GM12878 (cell line): ENCODE measurements at regions not wholly inside any gene's neighbourhood (a gene's known extent, or its start where the extent isn't known, plus 50 kb on each side); places are given as distances from the start of the nearest gene placed in this dataset.

Experiments
- ATAC-seq: fragments of 200-7000 bp; cut with Tn5 transposase; 3 replicates; pipeline ENCODE4 v1.9.1; 2020; ENCODE audit warnings: mild to moderate bottlenecking, moderate library complexity
- BruUV-seq: library from RNA; stranded (reverse); fragments of 400-500 nt; replicated peaks from 2 replicates; lab custom pipeline; 2021; lab: Mats Ljungman, UMichigan
- CTCF ChIA-PET: fragments of 300-600 bp; sonication (Branson Sonifier 250); formaldehyde crosslinking; extraction: SDS; loops from one replicate; lab custom pipeline; 2021; ENCODE audit warnings: inconsistent platforms; lab: Yijun Ruan, JAX
- POLR2A ChIA-PET: fragments of 350-600 bp; formaldehyde crosslinking; extraction: SDS; loops from one replicate; lab custom pipeline; 2021; ENCODE audit warnings: inconsistent platforms; lab: Charles Lee
- RAD21 ChIA-PET: fragments of 300-600 bp; sonication (Branson Sonifier 250); formaldehyde crosslinking; loops from one replicate; lab custom pipeline; 2023; ENCODE audit warnings: antibody characterized with exemption; ENCODE audit not compliant: unreplicated experiment; lab: Charles Lee
- SMC1A ChIA-PET: fragments of 300-600 bp; sonication (Branson Sonifier 250); formaldehyde crosslinking; loops from one replicate; lab custom pipeline; 2023; ENCODE audit not compliant: unreplicated experiment, uncharacterized antibody; lab: Charles Lee
- DNase-seq: peaks from one replicate; pipeline ENCODE4 v3.0.0-alpha.2; 2011; ENCODE audit warnings: low read depth, low spot score
- FAIRE-seq: peaks from 3 replicates; lab custom pipeline; 2011; peaks lifted over from hg19 to GRCh38; lab: Jason Lieb, UNC
- H2AFZ ChIP-seq: 2 replicates; pipeline ENCODE4 v1.6.0; 2011; ENCODE audit warnings: low read depth, low read length, control low read depth; ENCODE audit not compliant: control insufficient read depth
- H3K27ac ChIP-seq: 2 replicates; pipeline ENCODE4 v1.5.1; 2011; ENCODE audit warnings: control low read depth; ENCODE audit not compliant: control insufficient read depth, insufficient read depth
- H3K27me3 ChIP-seq, 2 experiments: replicated peaks in 1 of 2; 2 replicates each; pipeline versions ENCODE4 v1.6.0 to v1.6.1; 2011; ENCODE audit warnings: low read length in 1 of 2; ENCODE audit not compliant: control insufficient read depth in 2 of 2, insufficient read depth in 2 of 2
- H3K36me3 ChIP-seq, 2 experiments: 2 replicates each; pipeline ENCODE4 v1.5.1; 2011; ENCODE audit warnings: low read length in 1 of 2; ENCODE audit not compliant: control insufficient read depth in 2 of 2, insufficient read depth in 2 of 2
- H3K4me1 ChIP-seq: 2 replicates; pipeline ENCODE4 v1.6.1; 2011; ENCODE audit warnings: mild to moderate bottlenecking, low read length, moderate library complexity, mixed read lengths; ENCODE audit not compliant: control insufficient read depth, insufficient read depth
- H3K4me2 ChIP-seq: 2 replicates; pipeline ENCODE4 v1.6.0; 2011; ENCODE audit warnings: control low read depth; ENCODE audit not compliant: control insufficient read depth, insufficient read depth
- H3K4me3 ChIP-seq: fragments of 200-600 bp; sonication (generic); 2 replicates; pipeline ENCODE4 v1.5.1; 2016
- H3K79me2 ChIP-seq: 2 replicates; pipeline ENCODE4 v1.6.0; 2011; ENCODE audit warnings: low read length; ENCODE audit not compliant: control insufficient read depth, insufficient read depth
- H3K9ac ChIP-seq: 2 replicates; pipeline ENCODE4 v1.8.0; 2011; ENCODE audit warnings: low read length, control low read depth, mixed read lengths; ENCODE audit not compliant: control insufficient read depth, insufficient read depth
- H3K9me3 ChIP-seq: replicated peaks from 3 replicates; pipeline ENCODE4 v1.5.1; 2011; ENCODE audit warnings: mild to moderate bottlenecking, low read length; ENCODE audit not compliant: control insufficient read depth, insufficient read depth
- H4K20me1 ChIP-seq: 2 replicates; pipeline ENCODE4 v1.6.0; 2011; ENCODE audit not compliant: control insufficient read depth, insufficient read depth
- ATF2 ChIP-seq: IDR thresholded peaks from 2 replicates; pipeline ENCODE4 v1.6.1; 2012; ENCODE audit warnings: low read length, inconsistent platforms
- CEBPZ ChIP-seq: fragments of 150-350 bp; IDR thresholded peaks from 2 replicates; pipeline ENCODE4 v1.6.1; 2016; ENCODE audit warnings: low read depth, low read length
- CHD2 ChIP-seq: IDR thresholded peaks from 2 replicates; pipeline ENCODE4 v1.6.1; 2011; ENCODE audit warnings: low read depth, low read length, improper control_type of control experiment, borderline replicate concordance
- EED ChIP-seq: sonication (generic); IDR thresholded peaks from 2 replicates; pipeline ENCODE4 v1.6.1; 2016; ENCODE audit warnings: antibody characterized with exemption, low read depth
- IRF4 ChIP-seq: IDR thresholded peaks from 2 replicates; pipeline ENCODE4 v1.6.1; 2011; ENCODE audit warnings: low read depth, low read length
- JUNB ChIP-seq: IDR thresholded peaks from 2 replicates; pipeline ENCODE4 v1.6.1; 2016; ENCODE audit warnings: antibody characterized with exemption, mild to moderate bottlenecking
- JUND ChIP-seq: IDR thresholded peaks from 2 replicates; pipeline ENCODE4 v1.6.1; 2012; ENCODE audit warnings: low read depth, mild to moderate bottlenecking, low read length, improper control_type of control experiment, moderate library complexity
- NFXL1 ChIP-seq: fragments of 450-650 bp; IDR thresholded peaks from 2 replicates; pipeline ENCODE4 v1.6.1; 2017; ENCODE audit warnings: antibody characterized with exemption, mild to moderate bottlenecking, borderline replicate concordance
- PML ChIP-seq: IDR thresholded peaks from 2 replicates; pipeline ENCODE4 v1.6.1; 2012; ENCODE audit warnings: low read length, inconsistent platforms
- RB1 ChIP-seq: fragments of 450-650 bp; formaldehyde crosslinking; IDR thresholded peaks from 2 replicates; pipeline ENCODE4 v1.6.1; 2017; ENCODE audit warnings: mild to moderate bottlenecking, borderline replicate concordance
- RELA ChIP-seq: fragments of 450-650 bp; IDR thresholded peaks from 2 replicates; pipeline ENCODE4 v1.8.0; 2014; ENCODE audit warnings: borderline replicate concordance; ENCODE audit not compliant: partially characterized antibody
- SREBF2 ChIP-seq: IDR thresholded peaks from 2 replicates; pipeline ENCODE4 v1.6.1; 2012; ENCODE audit warnings: mild to moderate bottlenecking, low read length
- TCF12 ChIP-seq: IDR thresholded peaks from 2 replicates; pipeline ENCODE4 v1.6.1; 2011; ENCODE audit warnings: low read depth, mild to moderate bottlenecking, low read length
- TCF3 ChIP-seq: IDR thresholded peaks from 2 replicates; pipeline ENCODE4 v1.6.1; 2012; ENCODE audit warnings: low read depth, mild to moderate bottlenecking, low read length, borderline replicate concordance; ENCODE audit not compliant: insufficient read depth
- WRNIP1 ChIP-seq: IDR thresholded peaks from 2 replicates; pipeline ENCODE4 v1.6.1; 2011; ENCODE audit warnings: low read depth, low read length, improper control_type of control experiment, borderline replicate concordance
- ZNF207 ChIP-seq: fragments of 450-650 bp; IDR thresholded peaks from 2 replicates; pipeline ENCODE4 v1.6.1; 2014; ENCODE audit warnings: antibody characterized with exemption, mild to moderate bottlenecking, borderline replicate concordance
- WGBS: methylation state at CpG from one replicate; pipeline ENCODE4 v1.1.6; 2016; ENCODE audit warnings: low lambda C conversion rate; ENCODE audit not compliant: insufficient replicate concordance, insufficient coverage; ENCODE audit errors: missing lambda C conversion rate; 5-methylcytosine and 5-hydroxymethylcytosine counted together
- in situ Hi-C: fragments of 300-500 bp; cut with MboI; formaldehyde crosslinking; loops from 9 replicates; pipeline ENCODE4 v1.14.3; 2018; ENCODE audit warnings: mixed read lengths
- intact Hi-C: fragments of 100-400 bp; cut with micrococcal nuclease; formaldehyde crosslinking; loops from one replicate; pipeline ENCODE4 v1.14.2; 2022; ENCODE audit not compliant: unreplicated experiment
- TF ChIP-seq, protein P1 (sequence below): fragments of 450-650 bp; IDR thresholded peaks from 2 replicates; pipeline ENCODE4 v1.6.1; 2017; ENCODE audit warnings: borderline replicate concordance
- TF ChIP-seq, protein P2 (sequence below): fragments of 450-650 bp; IDR thresholded peaks from 2 replicates; pipeline ENCODE4 v1.6.1; 2014; ENCODE audit warnings: mild to moderate bottlenecking

GRCh38 chr12:87160848-87161601, 868.2 kb downstream of the C12orf50 start (continued):
- TF ChIP-seq PML (no peak), ZNF207 (no peak), EED (no peak)
- TF ChIP-seq, protein P1, sequence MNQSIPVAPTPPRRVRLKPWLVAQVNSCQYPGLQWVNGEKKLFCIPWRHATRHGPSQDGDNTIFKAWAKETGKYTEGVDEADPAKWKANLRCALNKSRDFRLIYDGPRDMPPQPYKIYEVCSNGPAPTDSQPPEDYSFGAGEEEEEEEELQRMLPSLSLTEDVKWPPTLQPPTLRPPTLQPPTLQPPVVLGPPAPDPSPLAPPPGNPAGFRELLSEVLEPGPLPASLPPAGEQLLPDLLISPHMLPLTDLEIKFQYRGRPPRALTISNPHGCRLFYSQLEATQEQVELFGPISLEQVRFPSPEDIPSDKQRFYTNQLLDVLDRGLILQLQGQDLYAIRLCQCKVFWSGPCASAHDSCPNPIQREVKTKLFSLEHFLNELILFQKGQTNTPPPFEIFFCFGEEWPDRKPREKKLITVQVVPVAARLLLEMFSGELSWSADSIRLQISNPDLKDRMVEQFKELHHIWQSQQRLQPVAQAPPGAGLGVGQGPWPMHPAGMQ: no peak
- TF ChIP-seq, all 136 proteins: peak for 0

- POLR2A ChIA-PET: no interaction called here
- BruUV-seq: no TSS peak
- H2AFZ ChIP-seq: no peak overlapping the region
- in situ Hi-C loops: no loop called here
- 42% methylated on average over 6 of the region's 6 CpGs for WGBS
- ATAC-seq (no peak), FAIRE-seq (no peak), DNase-seq (no peak)
- H3K4me2 ChIP-seq: no peak overlapping the region
- H3K36me3 ChIP-seq: no peaks in the 10 kb centered on the region
- no peaks in the 10 kb centered on the region for H3K27me3 ChIP-seq
- RAD21 ChIA-PET: no interaction called here
- no peaks in the 10 kb centered on the region for H3K9me3 ChIP-seq
- no peaks in the 10 kb centered on the region for H4K20me1 ChIP-seq
- H3K27ac ChIP-seq: no peak overlapping the region
- intact Hi-C loops: no loop called here
- no peaks in the 10 kb centered on the region for H3K79me2 ChIP-seq
- H3K9ac ChIP-seq: no peak overlapping the region
- H3K4me3 ChIP-seq: no peak overlapping the region
- no peaks in the 10 kb centered on the region for H3K4me1 ChIP-seq
- SMC1A ChIA-PET: no interaction called here
- CTCF ChIA-PET: no interaction called here
- TF ChIP-seq NFXL1 (no peak), SREBF2 (no peak), ATF2 (no peak), TCF12 (no peak), TCF3 (no peak), CHD2 (no peak), IRF4 (no peak), WRNIP1 (no peak), RB1 (no peak), JUND (no peak), RELA (no peak), CEBPZ (no peak), JUNB (no peak)
- TF ChIP-seq, protein P2, sequence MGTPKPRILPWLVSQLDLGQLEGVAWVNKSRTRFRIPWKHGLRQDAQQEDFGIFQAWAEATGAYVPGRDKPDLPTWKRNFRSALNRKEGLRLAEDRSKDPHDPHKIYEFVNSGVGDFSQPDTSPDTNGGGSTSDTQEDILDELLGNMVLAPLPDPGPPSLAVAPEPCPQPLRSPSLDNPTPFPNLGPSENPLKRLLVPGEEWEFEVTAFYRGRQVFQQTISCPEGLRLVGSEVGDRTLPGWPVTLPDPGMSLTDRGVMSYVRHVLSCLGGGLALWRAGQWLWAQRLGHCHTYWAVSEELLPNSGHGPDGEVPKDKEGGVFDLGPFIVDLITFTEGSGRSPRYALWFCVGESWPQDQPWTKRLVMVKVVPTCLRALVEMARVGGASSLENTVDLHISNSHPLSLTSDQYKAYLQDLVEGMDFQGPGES: no peak
Observed at GRCh38 chr12:87157791-87158190, 871.4 kb downstream of the C12orf50 start.
